Left lobe of liver (tissue), 2 donors: ENCODE measurements at regions not wholly inside any gene's neighbourhood (a gene's known extent, or its start where the extent isn't known, plus 50 kb on each side); places are given as distances from the start of the nearest gene placed in this dataset.

Experiments used
- ATAC-seq: fragments of 200-7000 bp; cut with Tn5 transposase; one replicate; pipeline ENCODE4 v1.9.1; 2020; ENCODE audit warnings: mild to moderate bottlenecking, moderate library complexity
- DNase-seq: peaks from one replicate; pipeline ENCODE4 v3.0.0-alpha.2; 2020; ENCODE audit warnings: low spot score
- donor health status: DM: no; HTN: no; CAD: no; lungs with moderate emphysema.
- donor health status: DM: no; HTN: yes; CAD: no.

GRCh38 chr4:80124246-80125211 lies 51.5 kb upstream of the ANTXR2 start:
- ATAC-seq (no peak), DNase-seq (no peak)
